IMR-90 (cell line): ENCODE measurements at regions not wholly inside any gene's neighbourhood (a gene's known extent, or its start where the extent isn't known, plus 50 kb on each side); places are given as distances from the start of the nearest gene placed in this dataset.

Source experiments
- ATAC-seq: fragments of 200-7000 bp; cut with Tn5 transposase; 2 replicates; pipeline ENCODE4 v1.9.1; 2020; ENCODE audit warnings: low read depth, mild to moderate bottlenecking, moderate library complexity
- BruUV-seq: library from RNA; stranded (reverse); fragments of 400-500 nt; replicated peaks from 2 replicates; lab custom pipeline; 2021; lab: Mats Ljungman, UMichigan
- CTCF ChIA-PET: fragments of 300-600 bp; formaldehyde crosslinking; extraction: SDS; loops from one replicate; lab custom pipeline; 2021; ENCODE audit warnings: antibody characterized with exemption; lab: Yijun Ruan, JAX
- POLR2A ChIA-PET: fragments of 300-600 bp; sonication (Branson Sonifier 250); formaldehyde crosslinking; loops from one replicate; lab custom pipeline; 2022; ENCODE audit warnings: antibody characterized with exemption; ENCODE audit not compliant: unreplicated experiment; lab: Charles Lee
- DNase-seq: peaks from one replicate; pipeline ENCODE4 v3.0.0; 2013
- H2AFZ ChIP-seq: replicated peaks from 2 replicates; pipeline ENCODE3; 2013; ENCODE audit warnings: low read length, mild to moderate bottlenecking; ENCODE audit not compliant: poor library complexity
- H2AK5ac ChIP-seq: 2 replicates; pipeline ENCODE4 v1.6.1; 2013; ENCODE audit warnings: low read depth, low read length, inconsistent platforms
- H2AK9ac ChIP-seq: replicated peaks from 2 replicates; pipeline ENCODE3; 2013; ENCODE audit warnings: mild to moderate bottlenecking, low read depth, low read length, moderate library complexity; ENCODE audit not compliant: poor library complexity
- H2BK120ac ChIP-seq: 2 replicates; pipeline ENCODE4 v1.6.1; 2013; ENCODE audit warnings: low read depth, low read length, inconsistent platforms
- H2BK15ac ChIP-seq: 3 replicates; pipeline ENCODE4 v1.6.1; 2013; ENCODE audit warnings: low read depth, low read length, inconsistent platforms
- H2BK20ac ChIP-seq: 2 replicates; pipeline ENCODE4 v1.6.1; 2013; ENCODE audit warnings: low read depth, mild to moderate bottlenecking, inconsistent platforms, low read length, moderate library complexity
- H2BK5ac ChIP-seq: 2 replicates; pipeline ENCODE4 v1.6.1; 2013; ENCODE audit warnings: mild to moderate bottlenecking, low read depth, low read length, inconsistent platforms; ENCODE audit not compliant: poor library complexity, severe bottlenecking
- H3K14ac ChIP-seq: replicated peaks from 2 replicates; pipeline ENCODE4 v1.6.1; 2013; ENCODE audit warnings: low read depth, low read length, inconsistent platforms
- H3K18ac ChIP-seq: 2 replicates; pipeline ENCODE4 v1.6.1; 2013; ENCODE audit warnings: low read depth, low read length, control low read depth
- H3K23ac ChIP-seq: 2 replicates; pipeline ENCODE4 v1.6.1; 2013; ENCODE audit warnings: low read depth, low read length, inconsistent platforms
- H3K27ac ChIP-seq: 2 replicates; pipeline ENCODE4 v1.5.1; 2013; ENCODE audit warnings: mild to moderate bottlenecking, control low read depth, low read length; ENCODE audit not compliant: insufficient read depth
- H3K27me3 ChIP-seq: 2 replicates; pipeline ENCODE4 v1.6.1; 2013; ENCODE audit warnings: low read length; ENCODE audit not compliant: control insufficient read depth, insufficient read depth
- H3K36me3 ChIP-seq: 2 replicates; pipeline ENCODE4 v1.6.1; 2013; ENCODE audit warnings: low read length, mixed read lengths; ENCODE audit not compliant: control insufficient read depth, insufficient read depth
- H3K4ac ChIP-seq: 2 replicates; pipeline ENCODE4 v1.6.1; 2013; ENCODE audit warnings: low read depth, low read length, inconsistent platforms
- H3K4me1 ChIP-seq: 2 replicates; pipeline ENCODE4 v1.6.1; 2013; ENCODE audit warnings: low read length, mixed read lengths; ENCODE audit not compliant: control insufficient read depth, insufficient read depth
- H3K4me2 ChIP-seq: 2 replicates; pipeline ENCODE4 v1.6.1; 2013; ENCODE audit warnings: low read depth, mild to moderate bottlenecking, control low read depth, low read length, moderate library complexity
- H3K4me3 ChIP-seq: 2 replicates; pipeline ENCODE4 v1.5.1; 2013; ENCODE audit warnings: low read depth, mild to moderate bottlenecking, control low read depth, low read length, moderate library complexity; ENCODE audit not compliant: insufficient read depth
- H3K56ac ChIP-seq: 2 replicates; pipeline ENCODE4 v1.6.1; 2013; ENCODE audit warnings: low read length, inconsistent platforms; ENCODE audit not compliant: insufficient read depth; ENCODE audit errors: extremely low read depth
- H3K79me1 ChIP-seq, 2 experiments: 2 replicates each; pipeline ENCODE4 v1.6.1; 2013; ENCODE audit warnings: low read length in 2 of 2, inconsistent platforms in 1 of 2, low read depth in 1 of 2
- H3K9ac ChIP-seq: 2 replicates; pipeline ENCODE4 v1.6.1; 2013; ENCODE audit warnings: low read depth, low read length, control low read depth
- H3K9me1 ChIP-seq: 2 replicates; pipeline ENCODE4 v1.6.1; 2013; ENCODE audit warnings: low read length, inconsistent platforms; ENCODE audit not compliant: insufficient read depth
- H3K9me3 ChIP-seq: 2 replicates; pipeline ENCODE4 v1.6.1; 2013; ENCODE audit warnings: low read length; ENCODE audit not compliant: control insufficient read depth, insufficient read depth
- H4K20me1 ChIP-seq: 2 replicates; pipeline ENCODE4 v1.6.1; 2013; ENCODE audit warnings: low read length, inconsistent platforms; ENCODE audit not compliant: insufficient read depth
- H4K5ac ChIP-seq: 2 replicates; pipeline ENCODE4 v1.6.1; 2013; ENCODE audit warnings: mild to moderate bottlenecking, low read depth, low read length, control low read depth
- H4K8ac ChIP-seq, 2 experiments: 2 replicates each; pipeline ENCODE4 v1.6.1; 2013; ENCODE audit warnings: low read depth in 2 of 2, low read length in 2 of 2, control low read depth in 1 of 2, inconsistent platforms in 1 of 2
- H4K91ac ChIP-seq: 2 replicates; pipeline ENCODE4 v1.6.1; 2013; ENCODE audit warnings: low read depth, low read length, inconsistent platforms; ENCODE audit not compliant: insufficient read depth
- CEBPB ChIP-seq: IDR thresholded peaks from 2 replicates; pipeline ENCODE4 v1.6.1; 2012; ENCODE audit warnings: low read depth, low read length, improper control_type of control experiment
- MAFK ChIP-seq: IDR thresholded peaks from 2 replicates; pipeline ENCODE4 v1.6.1; 2012; ENCODE audit warnings: low read depth, low read length, improper control_type of control experiment
- MXI1 ChIP-seq: IDR thresholded peaks from 2 replicates; pipeline ENCODE4 v1.6.1; 2012; ENCODE audit warnings: low read depth, mild to moderate bottlenecking, low read length, moderate library complexity, borderline replicate concordance
- NFE2L2 ChIP-seq: fragments of 150-350 bp; IDR thresholded peaks from 2 replicates; pipeline ENCODE4 v1.6.1; 2016; ENCODE audit warnings: low read depth, mild to moderate bottlenecking, low read length
- RCOR1 ChIP-seq: IDR thresholded peaks from 2 replicates; pipeline ENCODE4 v1.6.1; 2012; ENCODE audit warnings: mild to moderate bottlenecking, low read length, improper control_type of control experiment; ENCODE audit not compliant: insufficient replicate concordance
- RFX5 ChIP-seq: IDR thresholded peaks from 2 replicates; pipeline ENCODE4 v1.8.0; 2012; ENCODE audit warnings: low read depth, mild to moderate bottlenecking, low read length, moderate library complexity
- WGBS, 2 experiments: methylation state at CpG; one replicate each; pipeline versions ENCODE4 v1.1.5 to v1.1.7; 2013; ENCODE audit warnings: missing lambda C conversion rate in 2 of 2; ENCODE audit not compliant: insufficient read length in 1 of 2; ENCODE audit errors: extremely low coverage in 2 of 2; 5-methylcytosine and 5-hydroxymethylcytosine counted together
- dilution Hi-C: fragments of 300-500 bp; cut with HindIII; formaldehyde crosslinking; loops from one replicate; pipeline ENCODE4 v1.14.3; 2018; ENCODE audit warnings: low sequenced_read_pairs; ENCODE audit not compliant: unreplicated experiment
- in situ Hi-C: fragments of 300-500 bp; cut with MboI; formaldehyde crosslinking; loops from 3 replicates; pipeline ENCODE4 v1.14.3; 2019; ENCODE audit warnings: low sequenced_read_pairs, inconsistent platforms, mixed read lengths
- intact Hi-C: fragments of 100-400 bp; cut with micrococcal nuclease; formaldehyde crosslinking; loops from 2 replicates; pipeline ENCODE4 v1.10.0; 2022
- TF ChIP-seq, protein P1 (sequence below): fragments of 150-350 bp; IDR thresholded peaks from 2 replicates; pipeline ENCODE4 v1.6.1; 2017; ENCODE audit warnings: mild to moderate bottlenecking, antibody characterized with exemption, low read length, low read depth
- TF ChIP-seq, protein P2 (sequence below): conservative IDR thresholded peaks from 2 replicates; pipeline ENCODE4 v1.5.1; 2012; ENCODE audit warnings: mild to moderate bottlenecking, low read depth, low read length, improper control_type of control experiment
- TF ChIP-seq, protein P3 (sequence below): fragments of 150-350 bp; IDR thresholded peaks from 2 replicates; pipeline ENCODE4 v1.6.1; 2016; ENCODE audit warnings: low read depth, mild to moderate bottlenecking, low read length, moderate library complexity, borderline replicate concordance

DNA sequence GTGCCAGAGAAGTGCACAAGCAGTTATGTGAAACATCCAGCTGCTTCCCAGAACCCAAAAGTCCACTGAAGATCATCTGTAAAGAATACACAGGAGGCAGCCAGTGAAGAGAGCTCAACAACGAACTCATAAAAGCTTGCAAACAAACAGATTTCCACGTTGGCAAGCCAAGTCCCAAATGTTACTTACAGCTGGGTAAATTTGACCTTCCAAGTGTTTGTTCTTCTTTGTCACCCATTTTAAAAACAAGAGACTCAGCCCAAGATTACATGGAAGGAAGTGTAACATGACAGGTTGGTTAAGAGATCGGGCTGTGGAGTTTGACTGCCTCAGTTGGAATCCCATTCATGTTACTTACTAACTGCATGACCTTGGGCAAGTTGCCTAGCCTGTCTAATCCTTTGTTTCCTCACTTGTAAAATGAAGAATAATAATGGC lies 174.9 kb upstream of the PAPPA start:
- no peak for ATAC-seq
- Histone ChIP-seq H3K4me1 (peaks cover 1% of the 10 kb centered on the region; the same call in 1 of the 2 replicates), H2BK15ac (peak overlapping the region; percentile 53; the same call in 2 of the 3 replicates), H3K4me3 (no peak overlapping the region), H2BK5ac (no peak overlapping the region), H4K8ac (no peak overlapping the region; a peak in 1 of 4 replicates), H3K79me1 (no peaks in the 10 kb centered on the region), H3K9me1 (no peaks in the 10 kb centered on the region), H3K9me3 (0 out of 2 replicates have a peak, but pooled peaks cover 2% of the 10 kb centered on the region), H4K91ac (no peak overlapping the region), H4K20me1 (no peaks in the 10 kb centered on the region), H2AFZ (no peak overlapping the region), H3K14ac (no peak overlapping the region), H2AK5ac (no peak overlapping the region), H3K27ac (peak overlapping the region; percentile 2; the same call in 1 of the 2 replicates), H3K36me3 (no peaks in the 10 kb centered on the region; the same call in 1 of the 2 replicates), H3K4ac (no peak overlapping the region), H3K18ac (0 out of 2 replicates have a peak overlapping the region, but pooled peaks have one; percentile 30), H2BK120ac (peak overlapping the region; percentile 2; the same call in 1 of the 2 replicates), H3K56ac (no peak overlapping the region), H2BK20ac (peak overlapping the region; percentile 51), H3K4me2 (no peak overlapping the region), H3K23ac (no peak overlapping the region), H4K5ac (peak overlapping the region; percentile 12; the same call in 1 of the 2 replicates), H2AK9ac (no peak overlapping the region), H3K9ac (no peak overlapping the region), H3K27me3 (no peaks in the 10 kb centered on the region)
- DNase-seq: no peak
- intact Hi-C loops: no loop called here
- TF ChIP-seq RCOR1 (no peak), MAFK (no peak), NFE2L2 (no peak), MXI1 (no peak), RFX5 (no peak), CEBPB (no peak)
- TF ChIP-seq, protein P1, sequence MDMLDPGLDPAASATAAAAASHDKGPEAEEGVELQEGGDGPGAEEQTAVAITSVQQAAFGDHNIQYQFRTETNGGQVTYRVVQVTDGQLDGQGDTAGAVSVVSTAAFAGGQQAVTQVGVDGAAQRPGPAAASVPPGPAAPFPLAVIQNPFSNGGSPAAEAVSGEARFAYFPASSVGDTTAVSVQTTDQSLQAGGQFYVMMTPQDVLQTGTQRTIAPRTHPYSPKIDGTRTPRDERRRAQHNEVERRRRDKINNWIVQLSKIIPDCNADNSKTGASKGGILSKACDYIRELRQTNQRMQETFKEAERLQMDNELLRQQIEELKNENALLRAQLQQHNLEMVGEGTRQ: no peak
- TF ChIP-seq, protein P2, sequence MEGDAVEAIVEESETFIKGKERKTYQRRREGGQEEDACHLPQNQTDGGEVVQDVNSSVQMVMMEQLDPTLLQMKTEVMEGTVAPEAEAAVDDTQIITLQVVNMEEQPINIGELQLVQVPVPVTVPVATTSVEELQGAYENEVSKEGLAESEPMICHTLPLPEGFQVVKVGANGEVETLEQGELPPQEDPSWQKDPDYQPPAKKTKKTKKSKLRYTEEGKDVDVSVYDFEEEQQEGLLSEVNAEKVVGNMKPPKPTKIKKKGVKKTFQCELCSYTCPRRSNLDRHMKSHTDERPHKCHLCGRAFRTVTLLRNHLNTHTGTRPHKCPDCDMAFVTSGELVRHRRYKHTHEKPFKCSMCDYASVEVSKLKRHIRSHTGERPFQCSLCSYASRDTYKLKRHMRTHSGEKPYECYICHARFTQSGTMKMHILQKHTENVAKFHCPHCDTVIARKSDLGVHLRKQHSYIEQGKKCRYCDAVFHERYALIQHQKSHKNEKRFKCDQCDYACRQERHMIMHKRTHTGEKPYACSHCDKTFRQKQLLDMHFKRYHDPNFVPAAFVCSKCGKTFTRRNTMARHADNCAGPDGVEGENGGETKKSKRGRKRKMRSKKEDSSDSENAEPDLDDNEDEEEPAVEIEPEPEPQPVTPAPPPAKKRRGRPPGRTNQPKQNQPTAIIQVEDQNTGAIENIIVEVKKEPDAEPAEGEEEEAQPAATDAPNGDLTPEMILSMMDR: no peak
- TF ChIP-seq, protein P3, sequence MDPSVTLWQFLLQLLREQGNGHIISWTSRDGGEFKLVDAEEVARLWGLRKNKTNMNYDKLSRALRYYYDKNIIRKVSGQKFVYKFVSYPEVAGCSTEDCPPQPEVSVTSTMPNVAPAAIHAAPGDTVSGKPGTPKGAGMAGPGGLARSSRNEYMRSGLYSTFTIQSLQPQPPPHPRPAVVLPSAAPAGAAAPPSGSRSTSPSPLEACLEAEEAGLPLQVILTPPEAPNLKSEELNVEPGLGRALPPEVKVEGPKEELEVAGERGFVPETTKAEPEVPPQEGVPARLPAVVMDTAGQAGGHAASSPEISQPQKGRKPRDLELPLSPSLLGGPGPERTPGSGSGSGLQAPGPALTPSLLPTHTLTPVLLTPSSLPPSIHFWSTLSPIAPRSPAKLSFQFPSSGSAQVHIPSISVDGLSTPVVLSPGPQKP: no peak
- in situ Hi-C loops: no loop called here
- dilution Hi-C loops: no loop called here
- no TSS peak for BruUV-seq
- ChIA-PET CTCF (no interaction called here), POLR2A (interaction anchor here (0.6 kb wide), 1 partner anchor 290 kb away, joined by 7 read pairs; no protein-coding TSS in a partner anchor)
- whole genome bisulfite sequencing, 2 experiments: no CpG with 5 or more reads among the region's 3 CpGs
